ENCODE measurements at regions not wholly inside any gene's neighbourhood (a gene's known extent, or its start where the extent isn't known, plus 50 kb on each side); places are given as distances from the start of the nearest gene placed in this dataset.
"Not testable (repeated sequence)": the region's sequence is repeated elsewhere in the genome, so short reads cannot be mapped to it uniquely, and the experiment has no call there.

DNA sequence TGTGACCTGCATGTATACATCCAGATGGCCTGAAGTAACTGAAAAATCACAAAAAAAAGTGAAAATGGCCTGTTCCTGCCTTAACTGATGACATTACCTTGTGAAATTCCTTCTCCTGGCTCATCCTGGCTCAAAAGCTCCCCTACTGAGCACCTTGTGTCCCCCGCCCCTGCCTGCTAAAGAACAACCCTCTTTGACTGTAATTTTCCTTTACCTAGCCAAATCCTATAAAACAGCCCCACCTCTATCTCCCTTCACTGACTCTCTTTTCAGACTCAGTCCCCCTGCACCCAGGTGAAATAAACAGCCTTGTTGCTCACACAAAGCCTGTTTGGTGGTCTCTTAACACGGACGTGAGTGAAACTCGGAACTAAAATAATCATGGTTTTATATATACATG, 1916.0 kb downstream of the C4orf33 start:
- TF ChIP-seq, protein P1, sequence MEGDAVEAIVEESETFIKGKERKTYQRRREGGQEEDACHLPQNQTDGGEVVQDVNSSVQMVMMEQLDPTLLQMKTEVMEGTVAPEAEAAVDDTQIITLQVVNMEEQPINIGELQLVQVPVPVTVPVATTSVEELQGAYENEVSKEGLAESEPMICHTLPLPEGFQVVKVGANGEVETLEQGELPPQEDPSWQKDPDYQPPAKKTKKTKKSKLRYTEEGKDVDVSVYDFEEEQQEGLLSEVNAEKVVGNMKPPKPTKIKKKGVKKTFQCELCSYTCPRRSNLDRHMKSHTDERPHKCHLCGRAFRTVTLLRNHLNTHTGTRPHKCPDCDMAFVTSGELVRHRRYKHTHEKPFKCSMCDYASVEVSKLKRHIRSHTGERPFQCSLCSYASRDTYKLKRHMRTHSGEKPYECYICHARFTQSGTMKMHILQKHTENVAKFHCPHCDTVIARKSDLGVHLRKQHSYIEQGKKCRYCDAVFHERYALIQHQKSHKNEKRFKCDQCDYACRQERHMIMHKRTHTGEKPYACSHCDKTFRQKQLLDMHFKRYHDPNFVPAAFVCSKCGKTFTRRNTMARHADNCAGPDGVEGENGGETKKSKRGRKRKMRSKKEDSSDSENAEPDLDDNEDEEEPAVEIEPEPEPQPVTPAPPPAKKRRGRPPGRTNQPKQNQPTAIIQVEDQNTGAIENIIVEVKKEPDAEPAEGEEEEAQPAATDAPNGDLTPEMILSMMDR (IDR thresholded peaks at IDR 0.05; ENCODE audit: borderline replicate concordance, extremely low read depth, low read length, poor library complexity, severe bottlenecking): not testable (repeated sequence)
- not testable (repeated sequence) for TF ChIP-seq EZH2 (IDR thresholded peaks at IDR 0.05; ENCODE audit: borderline replicate concordance, low read depth, low read length, severe bottlenecking)

Measured in DND-41 (cell line).